Tibial nerve (tissue), 4 donors: ENCODE measurements at regions not wholly inside any gene's neighbourhood (a gene's known extent, or its start where the extent isn't known, plus 50 kb on each side); places are given as distances from the start of the nearest gene placed in this dataset.

Experiments used
- CTCF ChIP-seq, 5 experiments: fragments of 200-600 bp in 3 of 5; fragments of 450-650 bp in 2 of 5; sonication (generic) in 3 of 5; IDR thresholded peaks; one replicate each; pipeline ENCODE4 v1.5.1; 2016 to 2019; ENCODE audit warnings: antibody characterized with exemption in 5 of 5, mild to moderate bottlenecking in 3 of 5, moderate library complexity in 2 of 5
- EP300 ChIP-seq, 2 donors: sonication (generic); formaldehyde crosslinking; IDR thresholded peaks; one replicate each; pipeline ENCODE4 v1.6.1; 2017; ENCODE audit warnings: antibody characterized with exemption in 2 of 2, mild to moderate bottlenecking in 1 of 2
- POLR2A ChIP-seq, 2 donors: fragments of 450-650 bp; IDR thresholded peaks; one replicate each; pipeline ENCODE4 v1.6.1; 2017; ENCODE audit warnings: antibody characterized with exemption in 2 of 2, mild to moderate bottlenecking in 2 of 2, moderate library complexity in 2 of 2

GRCh38 chr1:199058281-199058680 lies 419.4 kb downstream of the PTPRC start:
- TF ChIP-seq CTCF (IDR thresholded peaks at IDR 0.05) (no peak), POLR2A (IDR thresholded peaks at IDR 0.05) (no peak), EP300 (IDR thresholded peaks at IDR 0.05) (no peak)
